Ovary (tissue), 7 donors: ENCODE measurements at regions not wholly inside any gene's neighbourhood (a gene's known extent, or its start where the extent isn't known, plus 50 kb on each side); places are given as distances from the start of the nearest gene placed in this dataset.

Source experiments
- DNase-seq, 5 donors: peaks; one replicate each; pipeline ENCODE4 v3.0.0-alpha.2; 2019 to 2020
- H3K27ac ChIP-seq, 2 donors: fragments of 200-600 bp; one replicate each; pipeline versions ENCODE4 v1.5.1 to v1.8.0; 2019 to 2022
- H3K27me3 ChIP-seq: fragments of 200-600 bp; one replicate; pipeline ENCODE4 v1.8.0; 2022
- H3K36me3 ChIP-seq: fragments of 200-600 bp; sonication (generic); one replicate; pipeline ENCODE4 v1.5.1; 2019
- H3K4me1 ChIP-seq: one replicate; pipeline ENCODE4 v1.8.1; 2013; ENCODE audit warnings: mild to moderate bottlenecking, moderate library complexity; ENCODE audit not compliant: insufficient read depth
- H3K4me3 ChIP-seq: fragments of 200-600 bp; sonication (generic); one replicate; pipeline ENCODE4 v1.5.1; 2017
- H3K9me3 ChIP-seq, 2 donors: fragments of 200-600 bp in 1 of 2; sonication (generic) in 1 of 2; one replicate each; pipeline versions ENCODE4 v1.5.1 to v1.8.1; 2013 to 2019; ENCODE audit warnings: mild to moderate bottlenecking in 1 of 2, moderate library complexity in 1 of 2
- CTCF ChIP-seq, 3 donors: fragments of 450-650 bp in 2 of 3; fragments of 200-600 bp in 1 of 3; IDR thresholded peaks; one replicate each; pipeline versions ENCODE4 v1.5.1 to v1.8.0; 2016 to 2022; ENCODE audit warnings: antibody characterized with exemption in 3 of 3, mild to moderate bottlenecking in 1 of 3
- EP300 ChIP-seq: sonication (generic); formaldehyde crosslinking; IDR thresholded peaks from one replicate; pipeline ENCODE4 v1.6.1; 2017; ENCODE audit warnings: antibody characterized with exemption
- POLR2A ChIP-seq: fragments of 450-650 bp; IDR thresholded peaks from one replicate; pipeline ENCODE4 v1.6.1; 2017; ENCODE audit warnings: antibody characterized with exemption, mild to moderate bottlenecking, moderate library complexity
- WGBS, 3 donors: extraction: QIAGEN DNeasy Blood & Tissue Kit in 1 of 3; methylation state at CpG; one replicate each; pipeline versions ENCODE4 v1.1.5 to v1.1.7; 2013 to 2017; 5-methylcytosine and 5-hydroxymethylcytosine counted together
- intact Hi-C, 4 donors: fragments of 100-400 bp; cut with DNase I; formaldehyde crosslinking; loops; one replicate each; pipeline versions ENCODE4 v1.11.0 to v1.15.1; 2022 to 2023
- donor health status: DM: no; HTN: no; CAD: no; lungs with moderate emphysema.
- donor health status: DM: no; HTN: no; CAD: no.
- donor health status: Bipolar disorder and iron deficiency.
- donor health status: DM: no; HTN: no; CAD: no.
- donor health status: DM: yes; HTN: yes; CAD: no.

GRCh38 chr1:113325022-113325421, 65.3 kb upstream of the MAGI3 start:
- H3K27ac ChIP-seq, result no peak overlapping the region
- WGBS, 3 donors, result 81 to 88% (median 86%) methylated on average over 3 of the region's 3 CpGs
- no peaks in the 10 kb centered on the region for H3K27me3 ChIP-seq
- no peak overlapping the region for H3K4me3 ChIP-seq
- no peak for DNase-seq
- H3K9me3 ChIP-seq, result no peaks in the 10 kb centered on the region
- intact Hi-C loops, result no loop called here
- no peaks in the 10 kb centered on the region for H3K4me1 ChIP-seq
- no peak for TF ChIP-seq CTCF (IDR thresholded peaks at IDR 0.05)
- TF ChIP-seq EP300, result no peak
- no peak for TF ChIP-seq POLR2A
- no peaks in the 10 kb centered on the region for H3K36me3 ChIP-seq

- Histone ChIP-seq H3K4me1 (no peaks in the 10 kb centered on the region), H3K36me3 (no peaks in the 10 kb centered on the region), H3K27me3 (no peaks in the 10 kb centered on the region), H3K27ac (no peak overlapping the region), H3K4me3 (no peak overlapping the region), H3K9me3 (no peaks in the 10 kb centered on the region)
- DNase-seq, result no peak
- intact Hi-C loops, result no loop called here
- TF ChIP-seq CTCF (IDR thresholded peaks at IDR 0.05), result no peak
- TF ChIP-seq POLR2A, result no peak
- no peak for TF ChIP-seq EP300
- WGBS, 3 donors, result 94 to 100% (median 97%) methylated on average over 2 of the region's 2 CpGs
Measured at GRCh38 chr1:113326976-113327375, 63.3 kb upstream of the MAGI3 start.

- Histone ChIP-seq H3K9me3 (no peaks in the 10 kb centered on the region), H3K27ac (no peak overlapping the region), H3K4me1 (no peaks in the 10 kb centered on the region), H3K4me3 (no peak overlapping the region), H3K27me3 (no peaks in the 10 kb centered on the region), H3K36me3 (no peaks in the 10 kb centered on the region)
- DNase-seq, result no peak
- 79 to 88% (median 84%) methylated on average over 2 of the region's 2 CpGs for WGBS, 3 donors
- no peak for TF ChIP-seq POLR2A
- TF ChIP-seq CTCF (IDR thresholded peaks at IDR 0.05), result no peak
- TF ChIP-seq EP300, result no peak
- intact Hi-C loops, result no loop called here
Measured at GRCh38 chr1:113333056-113333455, 57.3 kb upstream of the MAGI3 start.

- TF ChIP-seq CTCF (IDR thresholded peaks at IDR 0.05) (no peak), POLR2A (no peak), EP300 (no peak)
- 87 to 96% (median 90%) methylated on average over 1 of the region's 1 CpG for WGBS, 3 donors
- Histone ChIP-seq H3K4me3 (no peak overlapping the region), H3K27ac (no peak overlapping the region), H3K27me3 (no peaks in the 10 kb centered on the region), H3K36me3 (no peaks in the 10 kb centered on the region), H3K9me3 (no peaks in the 10 kb centered on the region), H3K4me1 (no peaks in the 10 kb centered on the region)
- intact Hi-C loops, result no loop called here
- no peak for DNase-seq
Measured at GRCh38 chr1:113340038-113340437, 50.3 kb upstream of the MAGI3 start.
